HG02763 (cell line): ENCODE measurements at regions not wholly inside any gene's neighbourhood (a gene's known extent, or its start where the extent isn't known, plus 50 kb on each side); places are given as distances from the start of the nearest gene placed in this dataset.
"Not testable (repeated sequence)": the region's sequence is repeated elsewhere in the genome, so short reads cannot be mapped to it uniquely, and the experiment has no call there.

Experiments used
- ATAC-seq: cut with Tn5 transposase; IDR thresholded peaks from one replicate; pipeline ENCODE4 v1.9.1; 2021; ENCODE audit warnings: mild to moderate bottlenecking, moderate library complexity; ENCODE audit not compliant: unreplicated experiment

DNA sequence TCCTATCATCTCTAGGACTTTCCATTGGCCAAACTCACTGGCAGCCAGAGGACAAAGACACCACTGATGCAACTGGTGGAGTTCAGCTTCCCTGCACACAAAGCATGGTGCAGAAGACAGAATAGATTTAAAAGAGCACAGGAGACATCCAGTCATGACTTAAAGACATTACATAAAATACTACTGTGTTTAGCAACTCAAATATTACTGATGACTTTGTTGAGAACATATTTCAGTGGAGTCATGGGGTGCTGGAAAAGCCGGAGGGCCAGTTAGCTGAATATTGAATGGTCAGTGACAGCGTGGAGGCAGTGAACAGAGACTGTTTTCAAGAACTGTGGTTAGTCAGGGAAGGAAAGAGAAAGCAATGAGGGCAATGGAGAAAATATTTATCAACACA lies 296.3 kb upstream of the NRP1 start:
- no peak for ATAC-seq

GRCh38 chr10:33627611-33628010 lies 293.1 kb upstream of the NRP1 start:
- ATAC-seq = no peak

DNA sequence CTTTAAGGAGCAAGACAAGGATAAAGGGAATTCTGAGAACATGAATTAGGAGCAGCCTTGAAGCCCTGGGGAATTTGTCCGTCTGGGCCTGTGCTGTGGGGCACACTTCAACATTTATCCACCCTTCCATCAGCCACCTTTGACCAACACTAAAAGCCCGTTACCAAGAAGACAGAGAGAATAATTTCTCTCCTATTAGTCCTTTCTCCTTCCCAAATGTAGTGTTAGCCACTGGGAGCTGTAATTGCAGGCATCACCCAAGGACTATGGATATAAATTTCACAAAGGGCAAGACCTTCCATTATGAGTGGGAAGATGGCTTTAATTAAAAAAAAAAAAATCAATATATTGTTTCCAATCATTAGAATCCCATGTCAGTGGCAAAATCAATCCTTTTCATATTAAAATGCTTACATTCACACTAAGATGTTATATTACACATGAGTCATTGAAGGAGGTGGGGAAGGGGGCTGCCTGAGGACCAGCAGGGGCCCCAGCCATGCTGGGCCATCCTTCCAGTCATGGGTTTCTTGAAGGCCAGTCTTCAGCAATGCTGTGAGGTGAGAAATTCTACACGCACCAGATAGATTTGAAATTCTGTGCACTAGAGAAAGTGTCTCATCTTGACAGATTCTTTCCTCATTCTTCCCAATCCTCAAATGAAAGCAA lies 292.5 kb upstream of the NRP1 start:
- no peak for ATAC-seq

GRCh38 chr10:33623669-33624068 lies 289.2 kb upstream of the NRP1 start:
- no peak for ATAC-seq

DNA sequence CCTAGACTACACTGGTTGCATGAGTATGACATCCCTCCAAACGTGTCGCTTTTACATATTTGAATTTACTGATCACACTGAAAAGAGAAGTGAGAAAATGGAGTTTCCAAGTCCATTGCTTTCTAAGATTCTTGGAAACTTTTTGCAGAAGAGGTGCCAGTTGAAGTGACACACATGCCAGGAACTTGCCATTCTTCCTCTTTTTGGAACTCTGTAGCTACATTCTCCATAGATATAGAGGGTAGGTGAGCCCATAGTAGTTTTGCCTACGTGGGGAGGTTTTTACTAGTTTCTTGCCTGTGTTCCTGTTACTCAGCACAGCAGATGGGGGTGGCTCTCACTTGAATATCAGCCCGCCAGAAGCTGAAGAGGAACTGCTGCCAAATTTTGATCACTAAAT lies 286.6 kb upstream of the NRP1 start:
- ATAC-seq = no peak

DNA sequence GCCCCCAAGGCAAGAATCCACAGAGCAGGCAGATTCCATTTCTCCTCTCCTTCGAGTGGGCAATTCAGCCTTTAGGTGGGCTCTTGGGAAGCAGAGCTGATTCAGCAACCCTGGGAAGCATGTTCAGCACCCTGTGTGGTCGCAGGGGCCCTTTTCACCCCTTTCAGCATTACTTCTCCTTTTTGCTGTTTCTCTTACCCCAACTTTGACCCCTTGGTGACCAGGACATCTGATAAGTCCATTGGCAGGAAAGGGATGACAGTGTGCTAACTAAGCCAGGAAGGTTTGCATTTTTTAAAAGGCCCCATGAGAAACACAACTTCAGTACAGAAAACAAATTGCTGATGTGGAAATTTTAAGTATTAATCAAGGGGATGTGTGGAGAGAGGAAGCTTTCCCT lies 283.7 kb upstream of the NRP1 start:
- ATAC-seq = no peak

DNA sequence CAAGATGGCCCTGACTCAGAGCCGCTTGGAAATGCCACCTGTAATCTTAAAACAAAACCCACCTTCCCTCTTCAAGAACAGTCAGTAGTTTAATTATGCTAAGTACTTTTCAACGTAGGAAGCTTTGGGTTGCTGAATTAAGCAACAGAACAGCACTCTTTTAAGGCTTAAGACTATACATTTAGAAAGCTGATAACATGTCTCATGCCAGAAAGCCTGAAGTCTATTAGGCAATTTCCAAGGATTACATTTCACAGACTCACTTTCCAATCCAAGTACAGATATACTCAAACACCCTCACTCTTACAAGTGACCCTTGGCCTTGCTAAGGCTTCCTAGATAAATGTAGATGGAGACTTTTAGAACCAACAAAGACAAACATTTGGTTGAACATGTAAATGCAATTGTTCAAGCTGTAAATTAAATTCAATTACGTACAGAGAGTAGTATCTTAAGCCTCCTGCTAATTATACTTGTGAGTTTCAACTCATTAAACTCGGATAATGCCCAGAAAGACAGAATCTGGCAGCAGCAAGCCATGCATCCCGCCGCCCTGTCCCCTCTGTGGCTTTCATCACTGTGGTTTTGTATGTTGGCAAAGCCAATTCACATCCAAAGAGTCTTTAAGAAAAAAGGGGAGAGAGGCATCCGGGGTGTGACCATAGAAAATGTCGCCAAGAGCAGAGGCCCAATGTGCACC lies 283.1 kb upstream of the NRP1 start:
- no peak for ATAC-seq

- no peak for ATAC-seq
Observed at GRCh38 chr10:33616956-33617355, 282.5 kb upstream of the NRP1 start.

DNA sequence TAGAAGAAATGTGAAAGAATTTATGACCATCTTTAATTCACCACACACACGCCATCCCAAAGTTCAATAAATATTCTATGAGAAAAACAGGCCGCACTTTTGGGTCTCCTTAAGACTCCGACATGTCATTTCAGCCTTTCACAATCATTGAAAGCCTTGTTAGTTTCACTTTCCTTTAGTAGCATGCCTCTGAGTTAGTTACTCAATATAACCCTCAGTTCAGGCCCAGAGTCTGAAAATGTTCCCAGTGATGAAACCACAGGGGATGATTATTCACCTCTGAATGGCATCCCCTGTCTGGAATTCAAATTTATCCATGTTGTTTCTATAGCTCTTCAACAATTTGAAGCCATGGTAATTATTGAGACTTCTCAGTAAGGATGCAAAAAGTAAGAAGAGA lies 278.1 kb upstream of the NRP1 start:
- ATAC-seq = no peak

DNA sequence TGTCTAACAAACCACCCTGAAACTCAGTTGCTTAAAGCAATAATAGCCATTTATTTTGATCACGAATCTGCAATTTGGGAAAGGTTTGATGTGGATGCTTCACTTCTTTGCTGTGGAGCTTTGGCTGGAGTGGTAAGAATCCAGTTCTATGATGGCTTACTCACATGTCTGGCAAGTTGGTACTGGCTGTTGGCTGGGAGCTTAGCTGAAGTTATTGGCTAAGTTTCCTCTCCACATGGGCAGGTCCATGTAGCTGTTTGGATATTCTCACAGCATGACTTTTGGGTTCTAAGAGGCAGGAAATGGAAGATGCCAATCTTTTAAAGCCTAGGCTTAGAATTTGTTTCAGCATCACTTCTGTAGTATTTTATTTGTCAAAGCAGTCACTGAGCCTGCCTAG lies 277.6 kb upstream of the NRP1 start:
- ATAC-seq = no peak

DNA sequence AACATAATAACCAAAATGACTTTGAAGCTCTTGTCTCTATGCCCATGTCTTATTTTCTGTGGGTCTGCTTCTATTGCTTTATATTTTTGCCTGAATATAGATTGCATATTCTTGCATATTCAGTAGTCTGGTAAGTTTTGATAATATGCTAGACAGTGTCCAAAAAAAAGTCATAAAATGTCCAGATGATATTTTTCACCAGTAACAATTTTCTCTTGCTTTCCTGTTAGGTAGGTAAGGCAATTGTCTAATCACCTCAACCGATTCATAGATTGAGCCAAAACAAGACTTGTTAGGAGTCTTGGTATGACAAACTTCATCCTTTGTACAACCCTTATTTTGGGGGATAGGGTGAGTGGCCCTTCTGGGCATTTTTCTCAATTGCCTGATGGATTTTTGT lies 277.0 kb upstream of the NRP1 start:
- ATAC-seq = no peak

DNA sequence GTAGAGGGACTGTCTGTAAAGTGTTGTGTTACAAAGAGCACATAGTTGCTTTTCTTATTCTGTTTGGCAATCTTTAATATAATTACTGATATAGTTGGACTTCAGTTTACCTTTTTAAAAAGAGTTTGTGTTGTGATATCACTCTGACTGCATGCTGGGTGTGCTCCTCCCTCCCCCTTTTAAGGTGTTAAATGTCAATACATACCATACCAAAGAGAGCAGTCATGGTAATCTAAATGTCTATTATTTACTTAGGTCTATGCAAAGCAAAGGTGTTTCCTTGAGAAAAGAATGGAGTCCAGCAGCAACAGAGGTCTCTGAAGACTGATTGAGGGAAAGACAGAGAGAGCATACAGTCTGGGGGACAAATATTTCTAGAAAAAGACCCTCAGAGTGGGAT lies 275.1 kb upstream of the NRP1 start:
- ATAC-seq = no peak

DNA sequence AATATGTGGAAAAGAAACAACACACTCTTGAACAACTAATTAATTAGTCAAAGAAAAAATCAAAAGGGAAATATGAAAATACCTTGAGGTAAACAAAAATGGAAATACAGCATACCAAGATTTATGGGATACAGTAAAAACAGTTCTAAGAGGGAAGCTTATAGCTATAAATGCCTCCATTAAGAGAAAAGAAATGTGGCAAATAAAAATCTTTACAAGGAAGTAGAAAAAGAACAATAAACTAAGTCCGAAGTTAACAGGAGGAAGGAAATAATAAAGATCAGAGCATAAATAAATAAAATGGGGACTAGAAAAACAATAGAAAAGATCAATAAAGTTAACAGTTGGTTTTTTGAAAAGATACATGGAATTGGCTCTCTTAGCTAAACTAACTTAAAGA lies 267.8 kb upstream of the NRP1 start:
- ATAC-seq = no peak

DNA sequence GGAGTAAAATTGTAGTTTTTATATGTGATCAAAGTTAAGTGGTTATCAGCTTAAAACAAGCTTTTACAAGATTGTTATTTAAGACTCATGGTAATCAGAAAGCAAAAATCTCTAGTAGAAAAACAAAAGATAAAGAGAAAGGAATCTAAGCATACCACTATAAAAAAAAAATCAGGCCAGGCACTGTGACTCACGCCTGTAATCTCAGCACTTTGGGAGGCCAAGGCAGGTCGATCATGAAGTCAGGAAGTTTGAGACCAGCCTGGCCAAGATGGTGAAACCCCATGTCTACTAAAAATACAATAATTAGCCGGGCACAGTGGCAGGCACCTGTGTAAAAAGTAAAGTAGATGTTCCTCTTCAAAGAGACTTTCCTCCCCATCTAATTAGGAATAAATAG lies 265.9 kb upstream of the NRP1 start:
- no peak for ATAC-seq

- no peak for ATAC-seq
Observed at GRCh38 chr10:33596422-33596821, 262.0 kb upstream of the NRP1 start.

DNA sequence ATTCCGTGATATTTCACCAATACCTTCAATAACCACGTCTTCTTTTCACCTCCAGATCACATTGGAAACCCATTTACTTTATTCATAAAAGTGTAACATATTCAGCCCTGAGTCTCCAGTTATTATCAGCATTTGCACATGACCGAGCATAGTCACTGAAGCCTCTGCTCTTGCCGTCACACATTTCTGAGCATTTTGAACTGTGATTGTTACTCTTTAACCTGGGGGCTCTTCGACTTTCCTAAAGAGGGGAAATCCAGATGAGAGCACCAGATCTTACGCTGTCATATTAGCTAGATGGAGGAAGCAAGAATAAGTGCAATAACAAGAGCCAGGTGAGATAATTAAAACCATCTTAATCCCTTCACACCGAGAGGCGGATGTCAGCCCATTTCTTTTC lies 260.0 kb upstream of the NRP1 start:
- no peak for ATAC-seq

GRCh38 chr10:33588974-33589600 lies 254.6 kb upstream of the NRP1 start:
- ATAC-seq = no peak

DNA sequence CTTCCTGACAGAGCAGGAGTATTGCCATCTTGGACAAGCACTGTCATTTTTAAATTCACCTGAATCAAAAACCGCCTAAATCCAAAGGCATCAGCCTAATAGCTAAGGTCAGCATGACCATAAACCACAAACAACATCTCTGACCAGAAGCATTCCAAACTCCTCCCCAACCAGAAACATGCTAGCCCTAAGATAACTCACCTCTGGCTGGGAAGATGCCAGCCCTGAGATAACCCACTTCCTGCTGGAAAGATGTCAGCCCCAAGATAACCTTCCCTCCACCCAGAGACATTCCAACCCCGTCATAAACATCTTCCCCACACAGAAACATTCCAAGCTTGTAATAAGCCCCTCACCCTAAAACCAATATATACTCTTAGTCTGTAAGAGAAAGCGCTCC lies 250.1 kb upstream of the NRP1 start:
- not testable (repeated sequence) for ATAC-seq

DNA sequence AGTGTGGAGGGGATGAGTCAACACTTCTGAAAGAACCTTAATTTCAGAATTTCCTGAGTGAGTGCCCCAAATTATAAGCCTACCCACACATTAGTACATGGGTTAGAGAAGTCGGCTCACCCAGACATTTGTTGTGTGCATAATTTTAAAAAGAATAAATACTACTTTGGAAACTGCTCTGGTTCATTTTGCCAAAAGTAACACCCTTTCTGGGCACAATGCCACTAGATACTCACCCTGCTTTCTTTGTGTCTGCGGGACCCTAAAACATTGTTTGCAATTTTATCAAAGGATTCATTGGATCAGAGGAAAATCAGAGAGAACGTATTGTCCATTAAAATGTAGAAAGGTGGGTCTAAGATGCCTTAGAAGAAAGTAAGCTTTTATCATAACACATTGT lies 245.5 kb upstream of the NRP1 start:
- ATAC-seq = no peak

DNA sequence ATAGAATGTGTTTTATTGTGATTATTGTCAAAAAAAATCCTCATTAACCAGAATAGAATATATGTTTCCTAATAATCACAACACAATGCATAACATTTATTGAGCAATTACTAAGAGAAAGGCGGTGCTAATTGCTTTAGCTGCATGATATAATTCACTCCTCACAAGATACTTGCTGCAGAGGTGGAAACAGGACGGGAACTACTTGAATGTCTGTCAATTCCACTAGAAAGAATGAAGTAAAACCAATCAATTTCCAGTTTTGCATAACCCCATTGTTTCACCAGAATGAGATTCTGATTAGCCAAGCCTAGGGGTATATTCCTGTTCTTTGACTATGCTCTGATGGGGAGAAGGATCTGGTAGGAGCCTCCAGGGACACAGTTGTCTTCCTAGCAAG lies 239.1 kb upstream of the NRP1 start:
- ATAC-seq = no peak

- ATAC-seq = no peak
Observed at GRCh38 chr10:33571616-33572015, 237.1 kb upstream of the NRP1 start.

DNA sequence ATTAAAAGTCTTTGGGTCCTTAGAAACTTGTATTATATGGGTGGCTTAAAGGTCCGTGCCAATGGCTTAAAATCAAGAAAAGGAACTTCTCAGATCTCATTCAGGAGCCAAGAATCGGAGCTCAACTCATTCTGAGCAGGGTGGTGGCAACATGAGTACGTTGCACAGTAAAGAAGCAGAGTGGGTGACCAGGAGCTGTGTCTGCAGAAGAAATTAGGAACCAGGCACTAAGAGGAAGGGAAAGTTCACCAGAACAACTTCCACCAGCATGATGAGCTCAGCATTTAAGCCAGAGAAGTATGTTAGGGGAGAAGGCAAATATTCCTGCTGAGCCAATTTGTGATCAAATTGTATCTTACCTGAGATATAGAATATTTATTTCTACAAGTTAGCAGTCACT lies 236.0 kb upstream of the NRP1 start:
- no peak for ATAC-seq
